B cell (primary cell): ENCODE measurements at regions not wholly inside any gene's neighbourhood (a gene's known extent, or its start where the extent isn't known, plus 50 kb on each side); places are given as distances from the start of the nearest gene placed in this dataset.

Experiments
- ATAC-seq: fragments of 200-7000 bp; cut with Tn5 transposase; one replicate; pipeline ENCODE4 v1.10.0; 2021; ENCODE audit warnings: low read depth, mild to moderate bottlenecking, moderate number of reproducible peaks, moderate library complexity
- CTCF ChIA-PET: fragments of 350-600 bp; sonication (Branson Sonifier 250); formaldehyde crosslinking; loops from one replicate; lab custom pipeline; 2021; ENCODE audit warnings: antibody characterized with exemption, inconsistent platforms; lab: Charles Lee
- POLR2A ChIA-PET: fragments of 350-600 bp; sonication (Branson Sonifier 250); formaldehyde crosslinking; loops from one replicate; lab custom pipeline; 2021; ENCODE audit warnings: antibody characterized with exemption; lab: Charles Lee
- DNase-seq: peaks from one replicate; pipeline ENCODE4 v3.0.0; 2013
- H2AFZ ChIP-seq: 2 replicates; pipeline ENCODE4 v1.6.1; 2012; ENCODE audit warnings: mild to moderate bottlenecking, low read depth, low read length; ENCODE audit not compliant: insufficient read depth, poor library complexity, severe bottlenecking
- H3K27ac ChIP-seq, 2 donors: 1 replicate in 1 of 2; 2 replicates in 1 of 2; pipeline ENCODE4 v1.5.1; 2012 to 2013; ENCODE audit warnings: low read length in 2 of 2, mild to moderate bottlenecking in 2 of 2, moderate library complexity in 1 of 2
- H3K27me3 ChIP-seq, 4 experiments: fragments of 200-600 bp in 1 of 4; sonication (generic) in 1 of 4; replicated peaks in 1 of 4; 1 replicate in 2 of 4; 2 replicates in 2 of 4; pipeline versions ENCODE4 v1.6.1 to v1.7.0; 2013 to 2016; ENCODE audit warnings: low read length in 3 of 4, mild to moderate bottlenecking in 2 of 4, mixed read lengths in 1 of 4, moderate library complexity in 1 of 4; ENCODE audit not compliant: insufficient read depth in 4 of 4, control insufficient read depth in 3 of 4; ENCODE audit errors: control extremely low read depth in 1 of 4
- H3K36me3 ChIP-seq, 2 experiments: replicated peaks in 1 of 2; 1 replicate in 1 of 2; 2 replicates in 1 of 2; pipeline versions ENCODE4 v1.6.1 to v1.7.1; 2013; ENCODE audit warnings: low read length in 1 of 2; ENCODE audit not compliant: insufficient read depth in 2 of 2, control insufficient read depth in 1 of 2; ENCODE audit errors: control extremely low read depth in 1 of 2, extremely low read depth in 1 of 2
- H3K4me1 ChIP-seq, 2 donors: fragments of 200-600 bp in 1 of 2; sonication (generic) in 1 of 2; 1 replicate in 1 of 2; 2 replicates in 1 of 2; pipeline versions ENCODE4 v1.5.1 to v1.6.1; 2013 to 2017; ENCODE audit warnings: low read length in 2 of 2; ENCODE audit not compliant: control insufficient read depth in 2 of 2, insufficient read depth in 2 of 2
- H3K4me2 ChIP-seq: replicated peaks from 2 replicates; pipeline ENCODE3; 2012; ENCODE audit warnings: mild to moderate bottlenecking, low read depth, low read length; ENCODE audit not compliant: poor library complexity, severe bottlenecking
- H3K4me3 ChIP-seq, 5 experiments: fragments of 200-600 bp in 1 of 5; sonication (generic) in 1 of 5; 1 replicate in 3 of 5; 2 replicates in 2 of 5; pipeline versions ENCODE4 v1.5.1 to v1.7.0; 2011 to 2016; ENCODE audit warnings: low read length in 4 of 5, mild to moderate bottlenecking in 4 of 5, low read depth in 2 of 5, control low read depth in 1 of 5, moderate library complexity in 1 of 5; ENCODE audit not compliant: insufficient read depth in 1 of 5; ENCODE audit errors: control extremely low read depth in 1 of 5, extremely low read depth in 1 of 5
- H3K79me2 ChIP-seq: fragments of 200-600 bp; sonication (generic); one replicate; pipeline ENCODE4 v1.6.0; 2016; ENCODE audit warnings: low read length; ENCODE audit not compliant: control insufficient read depth, insufficient read depth
- H3K9ac ChIP-seq: fragments of 200-600 bp; sonication (generic); 2 replicates; pipeline ENCODE4 v1.6.1; 2017; ENCODE audit warnings: mild to moderate bottlenecking, low read length, moderate library complexity
- H3K9me3 ChIP-seq, 3 donors: one replicate each; pipeline versions ENCODE4 v1.6.1 to v1.7.1; 2013; ENCODE audit warnings: low read length in 2 of 3; ENCODE audit not compliant: control insufficient read depth in 2 of 3, insufficient read depth in 1 of 3; ENCODE audit errors: control extremely low read depth in 1 of 3
- H4K20me1 ChIP-seq: 2 replicates; pipeline ENCODE4 v1.6.0; 2012; ENCODE audit warnings: mild to moderate bottlenecking, low read length; ENCODE audit not compliant: insufficient read depth, control insufficient read depth, poor library complexity, severe bottlenecking
- H3K27ac Mint-ChIP-seq: one replicate; pipeline ENCODE4 v1.8.0; 2021; ENCODE audit warnings: mixed read lengths
- H3K27me3 Mint-ChIP-seq: one replicate; pipeline ENCODE4 v1.8.0; 2021; ENCODE audit warnings: mixed read lengths
- H3K4me1 Mint-ChIP-seq: one replicate; pipeline ENCODE4 v1.8.0; 2021; ENCODE audit warnings: mixed read lengths
- H3K4me3 Mint-ChIP-seq: one replicate; pipeline ENCODE4 v1.8.0; 2021; ENCODE audit warnings: mixed read lengths
- H3K9me3 Mint-ChIP-seq: one replicate; pipeline ENCODE4 v1.8.0; 2022; ENCODE audit warnings: mixed read lengths; ENCODE audit not compliant: insufficient read depth
- EZH2 ChIP-seq: IDR thresholded peaks from 2 replicates; pipeline ENCODE4 v1.6.1; 2012; ENCODE audit warnings: borderline replicate concordance, low read depth, mild to moderate bottlenecking, moderate library complexity, low read length; ENCODE audit not compliant: insufficient read depth, poor library complexity, severe bottlenecking
- WGBS: methylation state at CpG from one replicate; pipeline ENCODE4 v1.1.5; 2013; ENCODE audit warnings: missing lambda C conversion rate; ENCODE audit not compliant: insufficient coverage; 5-methylcytosine and 5-hydroxymethylcytosine counted together
- intact Hi-C: fragments of 100-400 bp; cut with micrococcal nuclease; formaldehyde crosslinking; loops from one replicate; pipeline ENCODE4 v1.10.0; 2022
- TF ChIP-seq, protein P1 (sequence below): fragments of 200-600 bp; IDR thresholded peaks from one replicate; pipeline ENCODE4 v1.8.0; 2022; ENCODE audit warnings: antibody characterized with exemption, mild to moderate bottlenecking

DNA sequence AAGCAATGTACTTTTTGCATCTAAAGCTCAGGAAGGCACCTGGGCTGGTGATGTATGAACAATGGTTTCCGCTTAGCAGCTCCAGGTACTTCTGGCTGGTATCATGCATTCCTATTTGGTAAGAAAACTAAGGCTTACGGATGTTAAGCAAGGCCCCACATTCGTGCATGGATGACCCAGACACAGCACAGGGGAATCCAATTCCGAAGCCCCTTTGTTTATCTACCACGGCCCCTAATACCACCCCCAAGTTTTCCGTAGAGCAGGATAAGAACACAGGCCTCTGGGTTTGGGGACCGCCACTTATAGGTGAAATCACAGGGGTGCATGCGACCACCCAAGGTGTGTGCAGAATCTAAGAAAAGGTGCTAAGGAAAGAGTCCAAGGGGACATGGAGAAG lies 192.1 kb upstream of the ID2 start:
- no peak overlapping the region for H3K4me3 ChIP-seq
- H3K27ac ChIP-seq: no peak overlapping the region
- no peak overlapping the region for H3K9ac ChIP-seq
- H3K4me3 Mint-ChIP-seq: no peak overlapping the region
- H3K27ac Mint-ChIP-seq: no peak overlapping the region
- H3K36me3 ChIP-seq: no peaks in the 10 kb centered on the region
- peaks cover 83% of the 10 kb centered on the region for H3K27me3 Mint-ChIP-seq
- no peak for DNase-seq
- H3K79me2 ChIP-seq: no peaks in the 10 kb centered on the region
- intact Hi-C loops: no loop called here
- WGBS: 100% methylated on average over 3 of the region's 8 CpGs
- POLR2A ChIA-PET: no interaction called here
- H3K4me1 ChIP-seq: peaks cover 20 to 23% of the 10 kb centered on the region in 2 donors
- peaks cover 22% of the 10 kb centered on the region for H3K4me1 Mint-ChIP-seq
- H3K9me3 ChIP-seq: peaks cover 0 to 25% (median 0%) of the 10 kb centered on the region in 3 donors
- H3K9me3 Mint-ChIP-seq: no peaks in the 10 kb centered on the region
- H4K20me1 ChIP-seq: no peaks in the 10 kb centered on the region
- TF ChIP-seq EZH2: no peak
- TF ChIP-seq, protein P1, sequence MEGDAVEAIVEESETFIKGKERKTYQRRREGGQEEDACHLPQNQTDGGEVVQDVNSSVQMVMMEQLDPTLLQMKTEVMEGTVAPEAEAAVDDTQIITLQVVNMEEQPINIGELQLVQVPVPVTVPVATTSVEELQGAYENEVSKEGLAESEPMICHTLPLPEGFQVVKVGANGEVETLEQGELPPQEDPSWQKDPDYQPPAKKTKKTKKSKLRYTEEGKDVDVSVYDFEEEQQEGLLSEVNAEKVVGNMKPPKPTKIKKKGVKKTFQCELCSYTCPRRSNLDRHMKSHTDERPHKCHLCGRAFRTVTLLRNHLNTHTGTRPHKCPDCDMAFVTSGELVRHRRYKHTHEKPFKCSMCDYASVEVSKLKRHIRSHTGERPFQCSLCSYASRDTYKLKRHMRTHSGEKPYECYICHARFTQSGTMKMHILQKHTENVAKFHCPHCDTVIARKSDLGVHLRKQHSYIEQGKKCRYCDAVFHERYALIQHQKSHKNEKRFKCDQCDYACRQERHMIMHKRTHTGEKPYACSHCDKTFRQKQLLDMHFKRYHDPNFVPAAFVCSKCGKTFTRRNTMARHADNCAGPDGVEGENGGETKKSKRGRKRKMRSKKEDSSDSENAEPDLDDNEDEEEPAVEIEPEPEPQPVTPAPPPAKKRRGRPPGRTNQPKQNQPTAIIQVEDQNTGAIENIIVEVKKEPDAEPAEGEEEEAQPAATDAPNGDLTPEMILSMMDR: no peak
- CTCF ChIA-PET: no interaction called here
- H2AFZ ChIP-seq: no peak overlapping the region
- ATAC-seq: no peak
- H3K4me2 ChIP-seq: no peak overlapping the region
- peaks cover 0 to 77% (median 52%) of the 10 kb centered on the region in 4 experiments for H3K27me3 ChIP-seq

DNA sequence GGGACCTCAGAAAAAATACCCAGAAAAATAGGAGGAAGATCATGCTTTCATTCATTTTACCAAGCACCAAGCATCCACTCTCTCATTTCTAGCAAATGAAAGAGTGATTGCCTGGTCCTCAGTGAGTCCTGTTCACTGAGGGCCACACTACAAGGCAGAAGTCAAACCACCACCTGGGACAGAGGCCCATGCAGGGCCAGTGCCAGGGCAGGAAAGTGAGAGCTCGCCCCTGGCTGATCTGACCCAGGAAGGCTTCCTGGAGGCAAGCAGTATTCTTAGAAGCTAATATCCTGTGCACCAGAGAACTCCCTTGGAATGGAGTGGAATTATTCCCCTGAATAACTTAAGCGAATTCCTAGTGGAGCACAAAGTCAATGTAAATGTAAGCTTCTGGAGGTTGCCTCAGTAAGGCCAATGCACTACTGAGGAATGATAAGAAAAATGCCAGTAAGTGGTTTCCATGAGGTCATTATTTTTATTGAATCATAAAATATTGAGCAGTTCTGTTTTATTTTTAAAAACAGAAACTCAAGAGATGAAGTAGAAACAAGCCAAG lies 191.6 kb upstream of the ID2 start:
- Histone ChIP-seq H3K9ac (no peak overlapping the region), H3K79me2 (no peaks in the 10 kb centered on the region), H4K20me1 (no peaks in the 10 kb centered on the region), H3K27me3 (peaks cover 0 to 77% (median 50%) of the 10 kb centered on the region in 4 experiments), H2AFZ (no peak overlapping the region), H3K4me1 (peaks cover 20 to 23% of the 10 kb centered on the region in 2 donors), H3K4me3 (no peak overlapping the region), H3K4me2 (no peak overlapping the region), H3K36me3 (no peaks in the 10 kb centered on the region), H3K9me3 (peaks cover 0 to 26% (median 0%) of the 10 kb centered on the region in 3 donors), H3K27ac (no peak overlapping the region)
- intact Hi-C loops: no loop called here
- Mint-ChIP-seq H3K27me3 (peaks cover 83% of the 10 kb centered on the region), H3K9me3 (no peaks in the 10 kb centered on the region), H3K4me3 (no peak overlapping the region), H3K4me1 (peaks cover 22% of the 10 kb centered on the region), H3K27ac (no peak overlapping the region)
- ATAC-seq: no peak
- ChIA-PET CTCF (no interaction called here), POLR2A (no interaction called here)
- TF ChIP-seq EZH2: no peak
- TF ChIP-seq, protein P1: no peak
- no peak for DNase-seq
- 100% methylated on average over 1 of the region's 2 CpGs for WGBS
